Stimulated activated CD8-positive, alpha-beta memory T cell treated with anti-CD3 and anti-CD28 coated beads, Interleukin-15, amount 100 ng/mL, for 4 hours (primary cell): ENCODE measurements at regions not wholly inside any gene's neighbourhood (a gene's known extent, or its start where the extent isn't known, plus 50 kb on each side); places are given as distances from the start of the nearest gene placed in this dataset.
A peak's percentile ranks its signal among the peaks of the same experiment; 100 is the strongest.

Source experiments
- DNase-seq, 2 donors: peaks; one replicate each; pipeline ENCODE4 v3.0.0-alpha.2; 2020; ENCODE audit warnings: low read depth in 2 of 2

- DNase-seq = no peak
Observed at GRCh38 chrY:15162211-15162610, 637.9 kb downstream of the NLGN4Y start.

GRCh38 chrY:15179890-15180289, 655.6 kb downstream of the NLGN4Y start:
- no peak for DNase-seq

GRCh38 chrY:15229056-15229455, 704.7 kb downstream of the NLGN4Y start:
- no peak for DNase-seq

GRCh38 chrY:15239596-15240132, 715.3 kb downstream of the NLGN4Y start:
- DNase-seq = no peak

GRCh38 chrY:15259286-15259685, 735.0 kb downstream of the NLGN4Y start:
- DNase-seq = no peak

GRCh38 chrY:15286572-15286971, 762.2 kb downstream of the NLGN4Y start:
- DNase-seq = no peak

GRCh38 chrY:15289821-15290220, 765.5 kb downstream of the NLGN4Y start:
- DNase-seq = no peak

GRCh38 chrY:15292881-15293280, 768.6 kb downstream of the NLGN4Y start:
- no peak for DNase-seq

GRCh38 chrY:15301879-15302278, 777.5 kb downstream of the NLGN4Y start:
- no peak for DNase-seq

GRCh38 chrY:15312166-15312565, 787.8 kb downstream of the NLGN4Y start:
- DNase-seq = no peak

- no peak for DNase-seq
Observed at GRCh38 chrY:15324189-15324588, 799.9 kb downstream of the NLGN4Y start.

GRCh38 chrY:15325201-15325600, 800.9 kb downstream of the NLGN4Y start:
- DNase-seq = no peak

GRCh38 chrY:15326673-15327072, 802.3 kb downstream of the NLGN4Y start:
- no peak for DNase-seq

GRCh38 chrY:15328848-15329247, 804.5 kb downstream of the NLGN4Y start:
- DNase-seq = no peak

GRCh38 chrY:15343522-15343921, 819.2 kb downstream of the NLGN4Y start:
- no peak for DNase-seq

- DNase-seq = no peak
Observed at GRCh38 chrY:15345471-15346155, 821.3 kb downstream of the NLGN4Y start.

GRCh38 chrY:15349351-15349750, 825.0 kb downstream of the NLGN4Y start:
- DNase-seq = no peak

- peak in 1 of 2 donors; percentile 0 for DNase-seq
Observed at GRCh38 chrY:15355321-15355720, 831.0 kb downstream of the NLGN4Y start.

- no peak for DNase-seq
Observed at GRCh38 chrY:15360471-15360870, 836.1 kb downstream of the NLGN4Y start.

GRCh38 chrY:15364996-15365395, 840.7 kb downstream of the NLGN4Y start:
- no peak for DNase-seq

GRCh38 chrY:15368786-15369185, 844.5 kb downstream of the NLGN4Y start:
- no peak for DNase-seq

GRCh38 chrY:15385178-15385577, 860.8 kb downstream of the NLGN4Y start:
- no peak for DNase-seq

GRCh38 chrY:15397556-15398280, 873.4 kb downstream of the NLGN4Y start:
- no peak for DNase-seq
